GM20000 (cell line): ENCODE measurements at regions not wholly inside any gene's neighbourhood (a gene's known extent, or its start where the extent isn't known, plus 50 kb on each side); places are given as distances from the start of the nearest gene placed in this dataset.
"Not testable (repeated sequence)": the region's sequence is repeated elsewhere in the genome, so short reads cannot be mapped to it uniquely, and the experiment has no call there.

Source experiments
- DNase-seq: peaks from one replicate; pipeline ENCODE4 v3.0.0; 2012; ENCODE audit warnings: low spot score
- CTCF ChIP-seq: IDR thresholded peaks from 2 replicates; pipeline ENCODE4 v1.5.1; 2012; ENCODE audit warnings: mild to moderate bottlenecking, control low read depth; ENCODE audit errors: extremely low read depth, missing control alignments

- no peak for DNase-seq
- no peak for TF ChIP-seq CTCF
Measured at GRCh38 chr14:27612121-27612520, 1014.3 kb upstream of the NOVA1 start.

GRCh38 chr14:27613102-27613501 lies 1015.3 kb upstream of the NOVA1 start:
- DNase-seq: no peak
- no peak for TF ChIP-seq CTCF

- DNase-seq: no peak
- no peak for TF ChIP-seq CTCF
Measured at GRCh38 chr14:27623782-27624181, 1025.9 kb upstream of the NOVA1 start.

GRCh38 chr14:27634056-27634970 lies 1036.5 kb upstream of the NOVA1 start:
- DNase-seq: no peak
- TF ChIP-seq CTCF: no peak

- not testable (repeated sequence) for DNase-seq
Measured at GRCh38 chr14:27640688-27641087, 1042.9 kb upstream of the NOVA1 start.

GRCh38 chr14:27642251-27642866 lies 1044.5 kb upstream of the NOVA1 start:
- TF ChIP-seq CTCF: no peak
- no peak for DNase-seq

GRCh38 chr14:27660683-27661082 lies 1062.8 kb upstream of the NOVA1 start:
- no peak for DNase-seq
- no peak for TF ChIP-seq CTCF

GRCh38 chr14:27668531-27668930 lies 1070.7 kb upstream of the NOVA1 start:
- no peak for TF ChIP-seq CTCF

More at GRCh38 chr14:27668531-27668930, 1070.7 kb upstream of the NOVA1 start:
- no peak for DNase-seq
